H9 (cell line): ENCODE measurements at regions not wholly inside any gene's neighbourhood (a gene's known extent, or its start where the extent isn't known, plus 50 kb on each side); places are given as distances from the start of the nearest gene placed in this dataset.

Experiments used
- DNase-seq: peaks from one replicate; pipeline ENCODE4 v3.0.0-alpha.2; 2017
- H2AFZ ChIP-seq: one replicate; pipeline ENCODE4 v1.6.1; 2013; ENCODE audit warnings: mild to moderate bottlenecking, low read length, control low read depth, moderate library complexity
- H2AK5ac ChIP-seq: 2 replicates; pipeline ENCODE4 v1.6.1; 2013; ENCODE audit warnings: low read length, control low read depth, mixed read lengths; ENCODE audit not compliant: insufficient read length
- H2BK120ac ChIP-seq: one replicate; pipeline ENCODE4 v1.6.1; 2013; ENCODE audit warnings: low read depth, mild to moderate bottlenecking, low read length, control low read depth, inconsistent platforms; ENCODE audit not compliant: poor library complexity, severe bottlenecking
- H2BK12ac ChIP-seq: 2 replicates; pipeline ENCODE4 v1.6.1; 2013; ENCODE audit warnings: low read length, control low read depth, mixed read lengths, low read depth; ENCODE audit not compliant: insufficient read length
- H2BK15ac ChIP-seq: 2 replicates; pipeline ENCODE4 v1.6.1; 2013; ENCODE audit warnings: low read depth, low read length, control low read depth
- H2BK20ac ChIP-seq: one replicate; pipeline ENCODE4 v1.6.1; 2013; ENCODE audit warnings: low read depth, mild to moderate bottlenecking, low read length, control low read depth, inconsistent platforms; ENCODE audit not compliant: poor library complexity, severe bottlenecking
- H2BK5ac ChIP-seq: 2 replicates; pipeline ENCODE4 v1.6.1; 2013; ENCODE audit warnings: low read length, control low read depth, mixed read lengths; ENCODE audit not compliant: insufficient read length
- H3K14ac ChIP-seq: 2 replicates; pipeline ENCODE4 v1.6.1; 2013; ENCODE audit warnings: low read length, control low read depth; ENCODE audit not compliant: insufficient read depth
- H3K18ac ChIP-seq: 2 replicates; pipeline ENCODE4 v1.6.1; 2013; ENCODE audit warnings: low read depth, mild to moderate bottlenecking, mixed read lengths, low read length, control low read depth; ENCODE audit not compliant: insufficient read length
- H3K23ac ChIP-seq: 2 replicates; pipeline ENCODE4 v1.6.1; 2013; ENCODE audit warnings: low read length, control low read depth, mixed read lengths, low read depth; ENCODE audit not compliant: insufficient read length
- H3K23me2 ChIP-seq: 2 replicates; pipeline ENCODE4 v1.6.1; 2013; ENCODE audit warnings: low read depth, mild to moderate bottlenecking, mixed read lengths, low read length, control low read depth; ENCODE audit not compliant: insufficient read length, poor library complexity, severe bottlenecking
- H3K27ac ChIP-seq: 2 replicates; pipeline ENCODE4 v1.5.1; 2013; ENCODE audit warnings: low read length, control low read depth, mixed read lengths, low read depth; ENCODE audit not compliant: insufficient read length
- H3K27me3 ChIP-seq: 2 replicates; pipeline ENCODE4 v1.6.1; 2013; ENCODE audit warnings: low read length, control low read depth, inconsistent platforms; ENCODE audit not compliant: insufficient read depth
- H3K4ac ChIP-seq: 2 replicates; pipeline ENCODE4 v1.6.1; 2013; ENCODE audit warnings: low read depth, mild to moderate bottlenecking, control low read depth, inconsistent platforms, low read length, moderate library complexity
- H3K4me1 ChIP-seq: 2 replicates; pipeline ENCODE4 v1.6.1; 2013; ENCODE audit warnings: low read length, control low read depth, inconsistent platforms; ENCODE audit not compliant: insufficient read depth
- H3K4me2 ChIP-seq: 2 replicates; pipeline ENCODE4 v1.6.1; 2013; ENCODE audit warnings: low read length, control low read depth, mixed read lengths; ENCODE audit not compliant: insufficient read length, insufficient read depth
- H3K56ac ChIP-seq: 2 replicates; pipeline ENCODE4 v1.6.1; 2013; ENCODE audit warnings: low read depth, mild to moderate bottlenecking, mixed read lengths, low read length, control low read depth; ENCODE audit not compliant: insufficient read length
- H3K79me1 ChIP-seq: 2 replicates; pipeline ENCODE4 v1.6.1; 2013; ENCODE audit warnings: low read depth, mild to moderate bottlenecking, moderate library complexity, low read length, control low read depth, inconsistent platforms; ENCODE audit not compliant: insufficient read depth, poor library complexity, severe bottlenecking
- H3K79me2 ChIP-seq: 2 replicates; pipeline ENCODE4 v1.6.1; 2013; ENCODE audit warnings: low read length, control low read depth, inconsistent platforms; ENCODE audit not compliant: insufficient read depth
- H3K9ac ChIP-seq: 2 replicates; pipeline ENCODE4 v1.6.1; 2013; ENCODE audit warnings: low read length, control low read depth, mixed read lengths; ENCODE audit not compliant: insufficient read length; ENCODE audit errors: extremely low read depth
- H3K9me3 ChIP-seq: one replicate; pipeline ENCODE4 v1.6.1; 2013; ENCODE audit warnings: low read depth, low read length, inconsistent platforms; ENCODE audit not compliant: control insufficient read depth
- H3T11ph ChIP-seq: one replicate; pipeline ENCODE4 v1.6.1; 2013; ENCODE audit warnings: mild to moderate bottlenecking, low read length, control low read depth, inconsistent platforms
- H4K20me1 ChIP-seq: one replicate; pipeline ENCODE4 v1.6.1; 2013; ENCODE audit not compliant: control insufficient read depth, insufficient read length, insufficient read depth
- H4K5ac ChIP-seq: 2 replicates; pipeline ENCODE4 v1.6.1; 2013; ENCODE audit warnings: low read depth, mild to moderate bottlenecking, mixed read lengths, low read length, control low read depth; ENCODE audit not compliant: insufficient read length
- H4K8ac ChIP-seq: replicated peaks from 2 replicates; pipeline ENCODE4 v1.6.1; 2013; ENCODE audit warnings: low read length, control low read depth, mixed read lengths, low read depth; ENCODE audit not compliant: insufficient read length
- H4K91ac ChIP-seq: 2 replicates; pipeline ENCODE4 v1.6.1; 2013; ENCODE audit warnings: low read depth, mild to moderate bottlenecking, moderate library complexity, mixed read lengths, low read length, control low read depth; ENCODE audit not compliant: insufficient read length
- H3K27ac Mint-ChIP-seq, 3 experiments: 2 replicates in 2 of 3; 3 replicates in 1 of 3; pipeline ENCODE4 v1.8.0; 2020 to 2021; ENCODE audit warnings: mixed read lengths in 3 of 3, mild to moderate bottlenecking in 1 of 3, moderate library complexity in 1 of 3
- H3K27me3 Mint-ChIP-seq: 2 replicates; pipeline ENCODE4 v1.8.0; 2021; ENCODE audit warnings: low read depth, mild to moderate bottlenecking, moderate library complexity, mixed read lengths
- H3K36me3 Mint-ChIP-seq, 3 experiments: 2 replicates in 2 of 3; 3 replicates in 1 of 3; pipeline ENCODE4 v1.8.0; 2020 to 2021; ENCODE audit warnings: low read depth in 3 of 3, mixed read lengths in 3 of 3; ENCODE audit not compliant: insufficient read depth in 1 of 3
- H3K4me1 Mint-ChIP-seq, 2 experiments: 2 replicates each; pipeline ENCODE4 v1.8.0; 2020; ENCODE audit warnings: mixed read lengths in 2 of 2
- H3K4me3 Mint-ChIP-seq, 2 experiments: 2 replicates in 1 of 2; 3 replicates in 1 of 2; pipeline ENCODE4 v1.8.0; 2020 to 2021; ENCODE audit warnings: mild to moderate bottlenecking in 2 of 2, mixed read lengths in 2 of 2, moderate library complexity in 1 of 2
- H3K9me3 Mint-ChIP-seq, 2 experiments: 2 replicates in 1 of 2; 3 replicates in 1 of 2; pipeline ENCODE4 v1.8.0; 2020; ENCODE audit warnings: mild to moderate bottlenecking in 2 of 2, mixed read lengths in 2 of 2, moderate library complexity in 1 of 2
- WGBS: extraction: QIAGEN DNeasy Blood & Tissue Kit; methylation state at CpG from one replicate; pipeline ENCODE4 v1.1.7; 2013; ENCODE audit warnings: missing lambda C conversion rate, low lambda C conversion rate, mixed read lengths; ENCODE audit not compliant: insufficient read length; ENCODE audit errors: extremely low coverage; 5-methylcytosine and 5-hydroxymethylcytosine counted together
- TF ChIP-seq, protein P1 (sequence below): fragments of 200-600 bp; sonication (generic); conservative IDR thresholded peaks from 3 replicates; pipeline ENCODE4 v1.8.0; 2021; ENCODE audit warnings: antibody characterized with exemption, mild to moderate bottlenecking

DNA sequence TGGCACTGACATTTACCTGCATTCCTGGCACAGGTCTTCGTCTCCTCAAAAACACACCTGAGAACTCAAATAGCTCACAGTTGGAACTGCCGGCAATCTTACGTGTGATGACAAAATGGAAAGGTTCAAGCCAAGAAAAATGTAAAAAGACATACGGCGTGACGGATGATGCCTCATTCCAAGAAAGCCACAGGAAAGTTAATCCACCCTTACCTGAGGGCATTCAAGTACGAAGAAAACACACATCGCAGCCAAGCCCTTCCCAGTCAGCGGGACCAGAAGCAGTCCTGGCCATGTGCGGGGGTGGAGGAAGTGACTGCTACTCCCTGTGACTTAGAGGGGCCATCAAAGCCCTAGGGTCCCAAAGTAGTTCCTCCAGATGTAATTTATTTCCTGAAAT, 986.3 kb upstream of the CELF4 start:
- Histone ChIP-seq H4K8ac (no peak overlapping the region), H3K56ac (no peak overlapping the region), H3K9me3 (no peaks in the 10 kb centered on the region), H2AFZ (no peak overlapping the region), H2BK5ac (no peak overlapping the region), H2BK20ac (no peak overlapping the region), H2AK5ac (no peak overlapping the region), H3K18ac (no peak overlapping the region), H3K4me1 (no peaks in the 10 kb centered on the region; the same call in 1 of the 2 replicates), H3K23ac (no peak overlapping the region), H3K14ac (no peak overlapping the region), H3K4me2 (no peak overlapping the region), H3K4ac (no peak overlapping the region), H2BK15ac (no peak overlapping the region), H4K5ac (no peak overlapping the region), H4K91ac (no peak overlapping the region), H2BK12ac (no peak overlapping the region), H3K27me3 (no peaks in the 10 kb centered on the region), H3K79me2 (no peaks in the 10 kb centered on the region), H3K27ac (no peak overlapping the region), H3K23me2 (no peaks in the 10 kb centered on the region), H4K20me1 (no peaks in the 10 kb centered on the region), H2BK120ac (no peak overlapping the region), H3K79me1 (no peaks in the 10 kb centered on the region), H3T11ph (no peak overlapping the region), H3K9ac (no peak overlapping the region)
- Mint-ChIP-seq H3K36me3 (no peaks in the 10 kb centered on the region; a peak in 1 of 7 replicates), H3K27me3 (no peaks in the 10 kb centered on the region), H3K4me1 (peaks cover 40 to 51% of the 10 kb centered on the region in 2 experiments), H3K9me3 (no peaks in the 10 kb centered on the region), H3K4me3 (no peak overlapping the region), H3K27ac (no peak overlapping the region; a peak in 1 of 7 replicates)
- WGBS = no CpG with 5 or more reads among the region's 10 CpGs
- DNase-seq = no peak
- TF ChIP-seq, protein P1, sequence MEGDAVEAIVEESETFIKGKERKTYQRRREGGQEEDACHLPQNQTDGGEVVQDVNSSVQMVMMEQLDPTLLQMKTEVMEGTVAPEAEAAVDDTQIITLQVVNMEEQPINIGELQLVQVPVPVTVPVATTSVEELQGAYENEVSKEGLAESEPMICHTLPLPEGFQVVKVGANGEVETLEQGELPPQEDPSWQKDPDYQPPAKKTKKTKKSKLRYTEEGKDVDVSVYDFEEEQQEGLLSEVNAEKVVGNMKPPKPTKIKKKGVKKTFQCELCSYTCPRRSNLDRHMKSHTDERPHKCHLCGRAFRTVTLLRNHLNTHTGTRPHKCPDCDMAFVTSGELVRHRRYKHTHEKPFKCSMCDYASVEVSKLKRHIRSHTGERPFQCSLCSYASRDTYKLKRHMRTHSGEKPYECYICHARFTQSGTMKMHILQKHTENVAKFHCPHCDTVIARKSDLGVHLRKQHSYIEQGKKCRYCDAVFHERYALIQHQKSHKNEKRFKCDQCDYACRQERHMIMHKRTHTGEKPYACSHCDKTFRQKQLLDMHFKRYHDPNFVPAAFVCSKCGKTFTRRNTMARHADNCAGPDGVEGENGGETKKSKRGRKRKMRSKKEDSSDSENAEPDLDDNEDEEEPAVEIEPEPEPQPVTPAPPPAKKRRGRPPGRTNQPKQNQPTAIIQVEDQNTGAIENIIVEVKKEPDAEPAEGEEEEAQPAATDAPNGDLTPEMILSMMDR = no peak
